Liver (tissue), 3 donors: ENCODE measurements at regions not wholly inside any gene's neighbourhood (a gene's known extent, or its start where the extent isn't known, plus 50 kb on each side); places are given as distances from the start of the nearest gene placed in this dataset.
"Not testable (repeated sequence)": the region's sequence is repeated elsewhere in the genome, so short reads cannot be mapped to it uniquely, and the experiment has no call there.

Source experiments
- CTCF ChIP-seq: fragments of 150-350 bp; IDR thresholded peaks from 2 replicates; pipeline ENCODE4 v1.5.1; 2017; ENCODE audit warnings: improper control_type of control experiment, low read depth, low read length; ENCODE audit not compliant: missing input control
- EGR1 ChIP-seq, 2 donors: IDR thresholded peaks; 2 replicates each; pipeline ENCODE4 v1.6.1; 2016 to 2018; ENCODE audit warnings: antibody characterized with exemption in 2 of 2, low read depth in 2 of 2
- RAD21 ChIP-seq, 2 donors: IDR thresholded peaks; 2 replicates each; pipeline ENCODE4 v1.6.1; 2016; ENCODE audit warnings: antibody characterized with exemption in 2 of 2, mild to moderate bottlenecking in 2 of 2
- REST ChIP-seq: IDR thresholded peaks from 2 replicates; pipeline ENCODE4 v1.6.1; 2016; ENCODE audit warnings: antibody characterized with exemption, mild to moderate bottlenecking
- TAF1 ChIP-seq: conservative IDR thresholded peaks from 2 replicates; pipeline ENCODE4 v1.6.1; 2016; ENCODE audit warnings: antibody characterized with exemption, mild to moderate bottlenecking
- YY1 ChIP-seq: IDR thresholded peaks from 2 replicates; pipeline ENCODE4 v1.6.1; 2016; ENCODE audit warnings: antibody characterized with exemption, mild to moderate bottlenecking
- TF ChIP-seq, protein P1 (sequence below): IDR thresholded peaks from 2 replicates; pipeline ENCODE4 v1.6.1; 2016; ENCODE audit warnings: antibody characterized with exemption
- donor health status: healthy.
- donor health status: healthy.

DNA sequence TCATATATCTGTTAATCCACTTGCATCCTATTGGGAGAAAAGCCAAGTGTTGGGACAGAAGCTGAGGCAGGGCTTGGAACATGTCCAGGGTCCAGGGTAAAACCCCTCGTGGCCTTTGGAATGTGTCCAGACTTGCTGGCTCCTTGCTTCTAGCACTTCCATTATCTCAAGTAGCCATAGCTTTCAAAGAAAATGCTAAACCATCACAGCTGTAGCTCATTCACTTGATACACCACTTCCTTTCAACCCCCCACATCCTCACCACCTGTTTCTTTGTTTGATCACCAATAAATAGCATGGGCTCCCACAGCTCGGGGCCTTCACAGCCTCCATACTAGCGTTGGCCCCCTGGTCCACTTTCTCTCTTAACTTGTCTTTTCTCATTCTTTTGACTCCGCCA, 1101.9 kb downstream of the OTOL1 start:
- not testable (repeated sequence) for TF ChIP-seq EGR1 (IDR thresholded peaks at IDR 0.05; ENCODE audit: low read depth in 2 of 2); TAF1; CTCF; REST; RAD21 (IDR thresholded peaks at IDR 0.05); YY1
- TF ChIP-seq, protein P1, sequence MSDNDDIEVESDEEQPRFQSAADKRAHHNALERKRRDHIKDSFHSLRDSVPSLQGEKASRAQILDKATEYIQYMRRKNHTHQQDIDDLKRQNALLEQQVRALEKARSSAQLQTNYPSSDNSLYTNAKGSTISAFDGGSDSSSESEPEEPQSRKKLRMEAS = not testable (repeated sequence)
